NCI-H2081 treated with DMSO at 0.1 percent for 48 hours (cell line): ENCODE measurements at regions not wholly inside any gene's neighbourhood (a gene's known extent, or its start where the extent isn't known, plus 50 kb on each side); places are given as distances from the start of the nearest gene placed in this dataset.
"Not testable (repeated sequence)": the region's sequence is repeated elsewhere in the genome, so short reads cannot be mapped to it uniquely, and the experiment has no call there.

Experiments
- DNase-seq: peaks from one replicate; lab custom pipeline; 2025; lab: John Stamatoyannopoulos, UW

GRCh38 chr2:117359266-117359914, 455.1 kb upstream of the DDX18 start:
- no peak for DNase-seq

- no peak for DNase-seq
Observed at GRCh38 chr2:117360586-117360985, 453.9 kb upstream of the DDX18 start.

- DNase-seq, result no peak
Observed at GRCh38 chr2:117378653-117379052, 435.8 kb upstream of the DDX18 start.

GRCh38 chr2:117379928-117380327, 434.6 kb upstream of the DDX18 start:
- DNase-seq, result no peak

- not testable (repeated sequence) for DNase-seq
Observed at GRCh38 chr2:117383997-117384396, 430.5 kb upstream of the DDX18 start.

- DNase-seq, result no peak
Observed at GRCh38 chr2:117396161-117396560, 418.3 kb upstream of the DDX18 start.

- DNase-seq, result no peak
Observed at GRCh38 chr2:117401582-117401981, 412.9 kb upstream of the DDX18 start.

- DNase-seq, result no peak
Observed at GRCh38 chr2:117406443-117406842, 408.0 kb upstream of the DDX18 start.

- no peak for DNase-seq
Observed at GRCh38 chr2:117407746-117408145, 406.7 kb upstream of the DDX18 start.

- DNase-seq, result no peak
Observed at GRCh38 chr2:117409443-117409842, 405.0 kb upstream of the DDX18 start.

- no peak for DNase-seq
Observed at GRCh38 chr2:117411983-117412382, 402.5 kb upstream of the DDX18 start.

GRCh38 chr2:117432746-117433145, 381.7 kb upstream of the DDX18 start:
- DNase-seq, result no peak

- no peak for DNase-seq
Observed at GRCh38 chr2:117436697-117437096, 377.8 kb upstream of the DDX18 start.

- DNase-seq, result no peak
Observed at GRCh38 chr2:117470311-117471095, 344.0 kb upstream of the DDX18 start.

GRCh38 chr2:117481608-117482007, 332.9 kb upstream of the DDX18 start:
- DNase-seq, result peak; percentile 15

- no peak for DNase-seq
Observed at GRCh38 chr2:117485588-117485987, 328.9 kb upstream of the DDX18 start.

- no peak for DNase-seq
Observed at GRCh38 chr2:117486081-117486480, 328.4 kb upstream of the DDX18 start.

- no peak for DNase-seq
Observed at GRCh38 chr2:117492209-117492851, 322.2 kb upstream of the DDX18 start.

GRCh38 chr2:117500721-117501120, 313.8 kb upstream of the DDX18 start:
- DNase-seq, result no peak

GRCh38 chr2:117502121-117502520, 312.4 kb upstream of the DDX18 start:
- DNase-seq, result no peak

GRCh38 chr2:117512307-117512706, 302.2 kb upstream of the DDX18 start:
- no peak for DNase-seq

- no peak for DNase-seq
Observed at GRCh38 chr2:117514371-117514770, 300.1 kb upstream of the DDX18 start.

- no peak for DNase-seq
Observed at GRCh38 chr2:117519238-117519637, 295.3 kb upstream of the DDX18 start.
